Upper lobe of left lung (tissue), 4 donors: ENCODE measurements at regions not wholly inside any gene's neighbourhood (a gene's known extent, or its start where the extent isn't known, plus 50 kb on each side); places are given as distances from the start of the nearest gene placed in this dataset.

Experiments used
- CTCF ChIP-seq, 6 experiments: fragments of 450-650 bp in 4 of 6; fragments of 200-600 bp in 2 of 6; sonication (generic) in 2 of 6; IDR thresholded peaks; one replicate each; pipeline ENCODE4 v1.5.1; 2016 to 2019; ENCODE audit warnings: antibody characterized with exemption in 6 of 6
- EP300 ChIP-seq, 4 donors: sonication (generic); formaldehyde crosslinking; IDR thresholded peaks; one replicate each; pipeline ENCODE4 v1.5.1; 2017; ENCODE audit warnings: antibody characterized with exemption in 4 of 4, control low read depth in 2 of 4
- POLR2A ChIP-seq, 4 donors: fragments of 450-650 bp; IDR thresholded peaks; one replicate each; pipeline ENCODE4 v1.5.1; 2016 to 2017; ENCODE audit warnings: antibody characterized with exemption in 4 of 4, mild to moderate bottlenecking in 2 of 4

DNA sequence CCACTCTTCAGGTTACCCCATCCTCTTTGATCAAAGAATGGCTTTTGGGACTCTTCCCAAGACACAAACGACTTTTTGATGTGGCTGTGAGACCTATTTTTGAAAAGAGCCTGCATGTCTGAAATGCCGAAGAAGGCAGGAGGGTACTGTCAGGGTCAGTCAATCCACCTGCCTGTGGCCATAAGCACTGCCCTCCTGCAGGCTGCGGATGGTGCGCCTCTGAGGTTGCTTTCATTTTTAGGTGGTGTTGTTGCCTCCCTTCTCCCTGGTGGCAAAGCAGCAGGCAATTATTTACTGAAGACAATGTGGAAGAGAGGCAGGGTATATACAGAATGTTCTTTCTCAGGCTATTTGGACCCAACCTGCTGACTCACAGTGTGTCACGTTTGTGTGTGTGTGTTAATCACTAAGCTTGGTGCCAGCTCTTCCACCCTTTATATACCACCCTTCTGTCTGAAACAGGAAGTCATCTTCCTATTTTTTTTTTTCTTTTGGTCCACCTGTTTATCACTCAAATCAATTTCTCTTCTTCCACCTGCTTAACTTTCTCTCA is 1421.2 kb upstream of the CELF2 start:
- TF ChIP-seq POLR2A (IDR thresholded peaks at IDR 0.05), result no peak
- TF ChIP-seq CTCF (IDR thresholded peaks at IDR 0.05), result no peak
- no peak for TF ChIP-seq EP300 (IDR thresholded peaks at IDR 0.05)
